GM10248 (cell line): ENCODE measurements at regions not wholly inside any gene's neighbourhood (a gene's known extent, or its start where the extent isn't known, plus 50 kb on each side); places are given as distances from the start of the nearest gene placed in this dataset.
"Not testable (repeated sequence)": the region's sequence is repeated elsewhere in the genome, so short reads cannot be mapped to it uniquely, and the experiment has no call there.

Experiments used
- CTCF ChIA-PET: fragments of 300-600 bp; sonication (Branson Sonifier 250); formaldehyde crosslinking; extraction: SDS; loops from one replicate; lab custom pipeline; 2021; ENCODE audit warnings: antibody characterized with exemption; lab: Yijun Ruan, JAX
- POLR2A ChIA-PET: fragments of 350-650 bp; sonication (Branson Sonifier 250); formaldehyde crosslinking; extraction: SDS; loops from one replicate; lab custom pipeline; 2020; ENCODE audit warnings: antibody characterized with exemption; lab: Yijun Ruan, JAX
- DNase-seq: peaks from one replicate; pipeline ENCODE4 v3.0.0; 2012; ENCODE audit errors: extremely low spot score
- CTCF ChIP-seq: IDR thresholded peaks from 2 replicates; pipeline ENCODE4 v1.5.1; 2012; ENCODE audit warnings: mild to moderate bottlenecking, low read depth; ENCODE audit errors: extremely low read depth, missing control alignments, control extremely low read depth

- no peak for TF ChIP-seq CTCF
- POLR2A ChIA-PET, result no interaction called here
- CTCF ChIA-PET, result no interaction called here
- DNase-seq, result no peak
Measured at GRCh38 chr16:64667334-64667877, 454.5 kb downstream of the CDH11 start.

GRCh38 chr16:64662312-64662711 is 459.6 kb downstream of the CDH11 start:
- POLR2A ChIA-PET, DNase-seq, CTCF ChIA-PET: not testable (repeated sequence)

- POLR2A ChIA-PET, result no interaction called here
Measured at GRCh38 chr16:64659866-64660265, 462.0 kb downstream of the CDH11 start.

GRCh38 chr16:64657316-64658011 is 464.4 kb downstream of the CDH11 start:
- TF ChIP-seq CTCF, result no peak
- ChIA-PET CTCF (no interaction called here), POLR2A (no interaction called here)
- DNase-seq, result no peak

More at GRCh38 chr16:64659866-64660265, 462.0 kb downstream of the CDH11 start:
- TF ChIP-seq CTCF, result no peak
- CTCF ChIA-PET, result no interaction called here
- no peak for DNase-seq

GRCh38 chr16:64656471-64656870 is 465.4 kb downstream of the CDH11 start:
- no peak for TF ChIP-seq CTCF
- ChIA-PET CTCF (no interaction called here), POLR2A (no interaction called here)
- no peak for DNase-seq

GRCh38 chr16:64654178-64654577 is 467.7 kb downstream of the CDH11 start:
- no peak for DNase-seq
- ChIA-PET POLR2A (no interaction called here), CTCF (interaction anchor here (1.1 to 1.6 kb wide), 3 partner anchors 9 to 15 kb away, joined by 3 read pairs; no protein-coding TSS in a partner anchor)
- no peak for TF ChIP-seq CTCF

GRCh38 chr16:64648282-64648681 is 473.6 kb downstream of the CDH11 start:
- POLR2A ChIA-PET, result no interaction called here

More at GRCh38 chr16:64648282-64648681, 473.6 kb downstream of the CDH11 start:
- TF ChIP-seq CTCF, result no peak
- DNase-seq, result no peak
- CTCF ChIA-PET, result interaction anchor here (1.8 kb wide), 1 partner anchor 10 kb away, joined by 5 read pairs; no protein-coding TSS in a partner anchor
